IMR-90 (cell line): ENCODE measurements at regions not wholly inside any gene's neighbourhood (a gene's known extent, or its start where the extent isn't known, plus 50 kb on each side); places are given as distances from the start of the nearest gene placed in this dataset.

Experiments
- ATAC-seq: fragments of 200-7000 bp; cut with Tn5 transposase; 2 replicates; pipeline ENCODE4 v1.9.1; 2020; ENCODE audit warnings: low read depth, mild to moderate bottlenecking, moderate library complexity
- BruUV-seq: library from RNA; stranded (reverse); fragments of 400-500 nt; replicated peaks from 2 replicates; lab custom pipeline; 2021; lab: Mats Ljungman, UMichigan
- CTCF ChIA-PET: fragments of 300-600 bp; formaldehyde crosslinking; extraction: SDS; loops from one replicate; lab custom pipeline; 2021; ENCODE audit warnings: antibody characterized with exemption; lab: Yijun Ruan, JAX
- POLR2A ChIA-PET: fragments of 300-600 bp; sonication (Branson Sonifier 250); formaldehyde crosslinking; loops from one replicate; lab custom pipeline; 2022; ENCODE audit warnings: antibody characterized with exemption; ENCODE audit not compliant: unreplicated experiment; lab: Charles Lee
- DNase-seq: peaks from one replicate; pipeline ENCODE4 v3.0.0; 2013
- H2AFZ ChIP-seq: replicated peaks from 2 replicates; pipeline ENCODE3; 2013; ENCODE audit warnings: low read length, mild to moderate bottlenecking; ENCODE audit not compliant: poor library complexity
- H2AK5ac ChIP-seq: 2 replicates; pipeline ENCODE4 v1.6.1; 2013; ENCODE audit warnings: low read depth, low read length, inconsistent platforms
- H2AK9ac ChIP-seq: replicated peaks from 2 replicates; pipeline ENCODE3; 2013; ENCODE audit warnings: mild to moderate bottlenecking, low read depth, low read length, moderate library complexity; ENCODE audit not compliant: poor library complexity
- H2BK120ac ChIP-seq: 2 replicates; pipeline ENCODE4 v1.6.1; 2013; ENCODE audit warnings: low read depth, low read length, inconsistent platforms
- H2BK15ac ChIP-seq: 3 replicates; pipeline ENCODE4 v1.6.1; 2013; ENCODE audit warnings: low read depth, low read length, inconsistent platforms
- H2BK20ac ChIP-seq: 2 replicates; pipeline ENCODE4 v1.6.1; 2013; ENCODE audit warnings: low read depth, mild to moderate bottlenecking, inconsistent platforms, low read length, moderate library complexity
- H2BK5ac ChIP-seq: 2 replicates; pipeline ENCODE4 v1.6.1; 2013; ENCODE audit warnings: mild to moderate bottlenecking, low read depth, low read length, inconsistent platforms; ENCODE audit not compliant: poor library complexity, severe bottlenecking
- H3K14ac ChIP-seq: replicated peaks from 2 replicates; pipeline ENCODE4 v1.6.1; 2013; ENCODE audit warnings: low read depth, low read length, inconsistent platforms
- H3K18ac ChIP-seq: 2 replicates; pipeline ENCODE4 v1.6.1; 2013; ENCODE audit warnings: low read depth, low read length, control low read depth
- H3K23ac ChIP-seq: 2 replicates; pipeline ENCODE4 v1.6.1; 2013; ENCODE audit warnings: low read depth, low read length, inconsistent platforms
- H3K27ac ChIP-seq: 2 replicates; pipeline ENCODE4 v1.5.1; 2013; ENCODE audit warnings: mild to moderate bottlenecking, control low read depth, low read length; ENCODE audit not compliant: insufficient read depth
- H3K27me3 ChIP-seq: 2 replicates; pipeline ENCODE4 v1.6.1; 2013; ENCODE audit warnings: low read length; ENCODE audit not compliant: control insufficient read depth, insufficient read depth
- H3K36me3 ChIP-seq: 2 replicates; pipeline ENCODE4 v1.6.1; 2013; ENCODE audit warnings: low read length, mixed read lengths; ENCODE audit not compliant: control insufficient read depth, insufficient read depth
- H3K4ac ChIP-seq: 2 replicates; pipeline ENCODE4 v1.6.1; 2013; ENCODE audit warnings: low read depth, low read length, inconsistent platforms
- H3K4me1 ChIP-seq: 2 replicates; pipeline ENCODE4 v1.6.1; 2013; ENCODE audit warnings: low read length, mixed read lengths; ENCODE audit not compliant: control insufficient read depth, insufficient read depth
- H3K4me2 ChIP-seq: 2 replicates; pipeline ENCODE4 v1.6.1; 2013; ENCODE audit warnings: low read depth, mild to moderate bottlenecking, control low read depth, low read length, moderate library complexity
- H3K4me3 ChIP-seq: 2 replicates; pipeline ENCODE4 v1.5.1; 2013; ENCODE audit warnings: low read depth, mild to moderate bottlenecking, control low read depth, low read length, moderate library complexity; ENCODE audit not compliant: insufficient read depth
- H3K56ac ChIP-seq: 2 replicates; pipeline ENCODE4 v1.6.1; 2013; ENCODE audit warnings: low read length, inconsistent platforms; ENCODE audit not compliant: insufficient read depth; ENCODE audit errors: extremely low read depth
- H3K79me1 ChIP-seq, 2 experiments: 2 replicates each; pipeline ENCODE4 v1.6.1; 2013; ENCODE audit warnings: low read length in 2 of 2, inconsistent platforms in 1 of 2, low read depth in 1 of 2
- H3K9ac ChIP-seq: 2 replicates; pipeline ENCODE4 v1.6.1; 2013; ENCODE audit warnings: low read depth, low read length, control low read depth
- H3K9me1 ChIP-seq: 2 replicates; pipeline ENCODE4 v1.6.1; 2013; ENCODE audit warnings: low read length, inconsistent platforms; ENCODE audit not compliant: insufficient read depth
- H3K9me3 ChIP-seq: 2 replicates; pipeline ENCODE4 v1.6.1; 2013; ENCODE audit warnings: low read length; ENCODE audit not compliant: control insufficient read depth, insufficient read depth
- H4K20me1 ChIP-seq: 2 replicates; pipeline ENCODE4 v1.6.1; 2013; ENCODE audit warnings: low read length, inconsistent platforms; ENCODE audit not compliant: insufficient read depth
- H4K5ac ChIP-seq: 2 replicates; pipeline ENCODE4 v1.6.1; 2013; ENCODE audit warnings: mild to moderate bottlenecking, low read depth, low read length, control low read depth
- H4K8ac ChIP-seq, 2 experiments: 2 replicates each; pipeline ENCODE4 v1.6.1; 2013; ENCODE audit warnings: low read depth in 2 of 2, low read length in 2 of 2, control low read depth in 1 of 2, inconsistent platforms in 1 of 2
- H4K91ac ChIP-seq: 2 replicates; pipeline ENCODE4 v1.6.1; 2013; ENCODE audit warnings: low read depth, low read length, inconsistent platforms; ENCODE audit not compliant: insufficient read depth
- CEBPB ChIP-seq: IDR thresholded peaks from 2 replicates; pipeline ENCODE4 v1.6.1; 2012; ENCODE audit warnings: low read depth, low read length, improper control_type of control experiment
- FOS ChIP-seq: fragments of 150-350 bp; IDR thresholded peaks from 2 replicates; pipeline ENCODE4 v1.6.1; 2016; ENCODE audit warnings: low read depth, low read length
- NFE2L2 ChIP-seq: fragments of 150-350 bp; IDR thresholded peaks from 2 replicates; pipeline ENCODE4 v1.6.1; 2016; ENCODE audit warnings: low read depth, mild to moderate bottlenecking, low read length
- WGBS, 2 experiments: methylation state at CpG; one replicate each; pipeline versions ENCODE4 v1.1.5 to v1.1.7; 2013; ENCODE audit warnings: missing lambda C conversion rate in 2 of 2; ENCODE audit not compliant: insufficient read length in 1 of 2; ENCODE audit errors: extremely low coverage in 2 of 2; 5-methylcytosine and 5-hydroxymethylcytosine counted together
- dilution Hi-C: fragments of 300-500 bp; cut with HindIII; formaldehyde crosslinking; loops from one replicate; pipeline ENCODE4 v1.14.3; 2018; ENCODE audit warnings: low sequenced_read_pairs; ENCODE audit not compliant: unreplicated experiment
- in situ Hi-C: fragments of 300-500 bp; cut with MboI; formaldehyde crosslinking; loops from 3 replicates; pipeline ENCODE4 v1.14.3; 2019; ENCODE audit warnings: low sequenced_read_pairs, inconsistent platforms, mixed read lengths
- intact Hi-C: fragments of 100-400 bp; cut with micrococcal nuclease; formaldehyde crosslinking; loops from 2 replicates; pipeline ENCODE4 v1.10.0; 2022

- H3K9ac ChIP-seq = no peak overlapping the region
- no peak overlapping the region for H2BK120ac ChIP-seq
- in situ Hi-C loops (no loop called here), dilution Hi-C loops (no loop called here), intact Hi-C loops (no loop called here)
- no peaks in the 10 kb centered on the region for H3K9me1 ChIP-seq
- no peaks in the 10 kb centered on the region for H3K79me1 ChIP-seq
- no peak overlapping the region for H2BK20ac ChIP-seq
- DNase-seq (no peak), ATAC-seq (no peak)
- no peak overlapping the region for H3K56ac ChIP-seq
- H3K36me3 ChIP-seq = no peaks in the 10 kb centered on the region
- no peak overlapping the region for H4K91ac ChIP-seq
- no peak overlapping the region for H3K18ac ChIP-seq
- H2AK5ac ChIP-seq = no peak overlapping the region
- no peak overlapping the region for H3K4ac ChIP-seq
- H3K4me2 ChIP-seq = no peak overlapping the region
- TF ChIP-seq NFE2L2 (no peak), FOS (no peak), CEBPB (no peak)
- no peak overlapping the region for H2BK5ac ChIP-seq
- no peaks in the 10 kb centered on the region for H4K20me1 ChIP-seq
- no CpG with 5 or more reads among the region's 8 CpGs for WGBS, 2 experiments
- no peak overlapping the region for H2AFZ ChIP-seq
- CTCF ChIA-PET = no interaction called here
- no peak overlapping the region for H3K14ac ChIP-seq
- H3K27me3 ChIP-seq = no peaks in the 10 kb centered on the region
- H3K4me3 ChIP-seq = no peak overlapping the region
- H3K4me1 ChIP-seq = no peaks in the 10 kb centered on the region
- H4K5ac ChIP-seq = no peak overlapping the region
- H3K23ac ChIP-seq = no peak overlapping the region
- no peak overlapping the region for H2AK9ac ChIP-seq
- H2BK15ac ChIP-seq = no peak overlapping the region
- no peak overlapping the region for H4K8ac ChIP-seq
- no peak overlapping the region for H3K27ac ChIP-seq
- no TSS peak for BruUV-seq
- POLR2A ChIA-PET = no interaction called here
- H3K9me3 ChIP-seq = no peaks in the 10 kb centered on the region
Measured at GRCh38 chr5:167140548-167141291, 1150.7 kb upstream of the WWC1 start.
